ENCODE measurements at regions not wholly inside any gene's neighbourhood (a gene's known extent, or its start where the extent isn't known, plus 50 kb on each side); places are given as distances from the start of the nearest gene placed in this dataset.
"Not testable (repeated sequence)": the region's sequence is repeated elsewhere in the genome, so short reads cannot be mapped to it uniquely, and the experiment has no call there.

- no peak for DNase-seq (ENCODE audit: low spot score)
Observed at GRCh38 chr3:24545887-24546286, 51.2 kb upstream of the THRB start.

- no peak for DNase-seq (ENCODE audit: low spot score)
Observed at GRCh38 chr3:24548278-24548677, 53.6 kb upstream of the THRB start.

GRCh38 chr3:24550588-24550987, 55.9 kb upstream of the THRB start:
- DNase-seq (ENCODE audit: low spot score) = no peak

GRCh38 chr3:24551626-24552025, 57.0 kb upstream of the THRB start:
- no peak for DNase-seq (ENCODE audit: low spot score)

- DNase-seq (ENCODE audit: low spot score) = no peak
Observed at GRCh38 chr3:24562895-24563294, 68.2 kb upstream of the THRB start.

GRCh38 chr3:24565053-24565452, 70.4 kb upstream of the THRB start:
- no peak for DNase-seq (ENCODE audit: low spot score)

- no peak for DNase-seq (ENCODE audit: low spot score)
Observed at GRCh38 chr3:24565656-24566055, 71.0 kb upstream of the THRB start.

GRCh38 chr3:24566927-24567326, 72.3 kb upstream of the THRB start:
- no peak for DNase-seq (ENCODE audit: low spot score)

- DNase-seq (ENCODE audit: low spot score) = not testable (repeated sequence)
Observed at GRCh38 chr3:24572409-24572808, 77.8 kb upstream of the THRB start.

- no peak for DNase-seq (ENCODE audit: low spot score)
Observed at GRCh38 chr3:24573576-24573975, 78.9 kb upstream of the THRB start.

- no peak for DNase-seq (ENCODE audit: low spot score)
Observed at GRCh38 chr3:24578324-24578723, 83.7 kb upstream of the THRB start.

GRCh38 chr3:24578951-24579421, 84.3 kb upstream of the THRB start:
- no peak for DNase-seq (ENCODE audit: low spot score)

- DNase-seq (ENCODE audit: low spot score) = no peak
Observed at GRCh38 chr3:24582431-24583403, 88.1 kb upstream of the THRB start.

- no peak for DNase-seq (ENCODE audit: low spot score)
Observed at GRCh38 chr3:24586920-24587319, 92.3 kb upstream of the THRB start.

GRCh38 chr3:24588629-24589512, 94.2 kb upstream of the THRB start:
- DNase-seq (ENCODE audit: low spot score) = no peak

- no peak for DNase-seq (ENCODE audit: low spot score)
Observed at GRCh38 chr3:24589513-24589851, 94.8 kb upstream of the THRB start.

- DNase-seq (ENCODE audit: low spot score) = no peak
Observed at GRCh38 chr3:24589931-24590880, 95.6 kb upstream of the THRB start.

- DNase-seq (ENCODE audit: low spot score) = no peak
Observed at GRCh38 chr3:24591191-24591590, 96.5 kb upstream of the THRB start.

GRCh38 chr3:24591661-24592555, 97.3 kb upstream of the THRB start:
- DNase-seq (ENCODE audit: low spot score) = peak; percentile 58

- no peak for DNase-seq (ENCODE audit: low spot score)
Observed at GRCh38 chr3:24594161-24594560, 99.5 kb upstream of the THRB start.

GRCh38 chr3:24595796-24596195, 101.1 kb upstream of the THRB start:
- no peak for DNase-seq (ENCODE audit: low spot score)
